H9 (cell line): ENCODE measurements at regions not wholly inside any gene's neighbourhood (a gene's known extent, or its start where the extent isn't known, plus 50 kb on each side); places are given as distances from the start of the nearest gene placed in this dataset.
A peak's percentile ranks its signal among the peaks of the same experiment; 100 is the strongest.

Experiments used
- DNase-seq: peaks from one replicate; pipeline ENCODE4 v3.0.0-alpha.2; 2017
- H2AFZ ChIP-seq: one replicate; pipeline ENCODE4 v1.6.1; 2013; ENCODE audit warnings: mild to moderate bottlenecking, low read length, control low read depth, moderate library complexity
- H2AK5ac ChIP-seq: 2 replicates; pipeline ENCODE4 v1.6.1; 2013; ENCODE audit warnings: low read length, control low read depth, mixed read lengths; ENCODE audit not compliant: insufficient read length
- H2BK120ac ChIP-seq: one replicate; pipeline ENCODE4 v1.6.1; 2013; ENCODE audit warnings: low read depth, mild to moderate bottlenecking, low read length, control low read depth, inconsistent platforms; ENCODE audit not compliant: poor library complexity, severe bottlenecking
- H2BK12ac ChIP-seq: 2 replicates; pipeline ENCODE4 v1.6.1; 2013; ENCODE audit warnings: low read length, control low read depth, mixed read lengths, low read depth; ENCODE audit not compliant: insufficient read length
- H2BK15ac ChIP-seq: 2 replicates; pipeline ENCODE4 v1.6.1; 2013; ENCODE audit warnings: low read depth, low read length, control low read depth
- H2BK20ac ChIP-seq: one replicate; pipeline ENCODE4 v1.6.1; 2013; ENCODE audit warnings: low read depth, mild to moderate bottlenecking, low read length, control low read depth, inconsistent platforms; ENCODE audit not compliant: poor library complexity, severe bottlenecking
- H2BK5ac ChIP-seq: 2 replicates; pipeline ENCODE4 v1.6.1; 2013; ENCODE audit warnings: low read length, control low read depth, mixed read lengths; ENCODE audit not compliant: insufficient read length
- H3K14ac ChIP-seq: 2 replicates; pipeline ENCODE4 v1.6.1; 2013; ENCODE audit warnings: low read length, control low read depth; ENCODE audit not compliant: insufficient read depth
- H3K18ac ChIP-seq: 2 replicates; pipeline ENCODE4 v1.6.1; 2013; ENCODE audit warnings: low read depth, mild to moderate bottlenecking, mixed read lengths, low read length, control low read depth; ENCODE audit not compliant: insufficient read length
- H3K23ac ChIP-seq: 2 replicates; pipeline ENCODE4 v1.6.1; 2013; ENCODE audit warnings: low read length, control low read depth, mixed read lengths, low read depth; ENCODE audit not compliant: insufficient read length
- H3K23me2 ChIP-seq: 2 replicates; pipeline ENCODE4 v1.6.1; 2013; ENCODE audit warnings: low read depth, mild to moderate bottlenecking, mixed read lengths, low read length, control low read depth; ENCODE audit not compliant: insufficient read length, poor library complexity, severe bottlenecking
- H3K27ac ChIP-seq: 2 replicates; pipeline ENCODE4 v1.5.1; 2013; ENCODE audit warnings: low read length, control low read depth, mixed read lengths, low read depth; ENCODE audit not compliant: insufficient read length
- H3K27me3 ChIP-seq: 2 replicates; pipeline ENCODE4 v1.6.1; 2013; ENCODE audit warnings: low read length, control low read depth, inconsistent platforms; ENCODE audit not compliant: insufficient read depth
- H3K4ac ChIP-seq: 2 replicates; pipeline ENCODE4 v1.6.1; 2013; ENCODE audit warnings: low read depth, mild to moderate bottlenecking, control low read depth, inconsistent platforms, low read length, moderate library complexity
- H3K4me1 ChIP-seq: 2 replicates; pipeline ENCODE4 v1.6.1; 2013; ENCODE audit warnings: low read length, control low read depth, inconsistent platforms; ENCODE audit not compliant: insufficient read depth
- H3K4me2 ChIP-seq: 2 replicates; pipeline ENCODE4 v1.6.1; 2013; ENCODE audit warnings: low read length, control low read depth, mixed read lengths; ENCODE audit not compliant: insufficient read length, insufficient read depth
- H3K56ac ChIP-seq: 2 replicates; pipeline ENCODE4 v1.6.1; 2013; ENCODE audit warnings: low read depth, mild to moderate bottlenecking, mixed read lengths, low read length, control low read depth; ENCODE audit not compliant: insufficient read length
- H3K79me1 ChIP-seq: 2 replicates; pipeline ENCODE4 v1.6.1; 2013; ENCODE audit warnings: low read depth, mild to moderate bottlenecking, moderate library complexity, low read length, control low read depth, inconsistent platforms; ENCODE audit not compliant: insufficient read depth, poor library complexity, severe bottlenecking
- H3K79me2 ChIP-seq: 2 replicates; pipeline ENCODE4 v1.6.1; 2013; ENCODE audit warnings: low read length, control low read depth, inconsistent platforms; ENCODE audit not compliant: insufficient read depth
- H3K9ac ChIP-seq: 2 replicates; pipeline ENCODE4 v1.6.1; 2013; ENCODE audit warnings: low read length, control low read depth, mixed read lengths; ENCODE audit not compliant: insufficient read length; ENCODE audit errors: extremely low read depth
- H3K9me3 ChIP-seq: one replicate; pipeline ENCODE4 v1.6.1; 2013; ENCODE audit warnings: low read depth, low read length, inconsistent platforms; ENCODE audit not compliant: control insufficient read depth
- H3T11ph ChIP-seq: one replicate; pipeline ENCODE4 v1.6.1; 2013; ENCODE audit warnings: mild to moderate bottlenecking, low read length, control low read depth, inconsistent platforms
- H4K20me1 ChIP-seq: one replicate; pipeline ENCODE4 v1.6.1; 2013; ENCODE audit not compliant: control insufficient read depth, insufficient read length, insufficient read depth
- H4K5ac ChIP-seq: 2 replicates; pipeline ENCODE4 v1.6.1; 2013; ENCODE audit warnings: low read depth, mild to moderate bottlenecking, mixed read lengths, low read length, control low read depth; ENCODE audit not compliant: insufficient read length
- H4K8ac ChIP-seq: replicated peaks from 2 replicates; pipeline ENCODE4 v1.6.1; 2013; ENCODE audit warnings: low read length, control low read depth, mixed read lengths, low read depth; ENCODE audit not compliant: insufficient read length
- H4K91ac ChIP-seq: 2 replicates; pipeline ENCODE4 v1.6.1; 2013; ENCODE audit warnings: low read depth, mild to moderate bottlenecking, moderate library complexity, mixed read lengths, low read length, control low read depth; ENCODE audit not compliant: insufficient read length
- H3K27ac Mint-ChIP-seq, 3 experiments: 2 replicates in 2 of 3; 3 replicates in 1 of 3; pipeline ENCODE4 v1.8.0; 2020 to 2021; ENCODE audit warnings: mixed read lengths in 3 of 3, mild to moderate bottlenecking in 1 of 3, moderate library complexity in 1 of 3
- H3K27me3 Mint-ChIP-seq: 2 replicates; pipeline ENCODE4 v1.8.0; 2021; ENCODE audit warnings: low read depth, mild to moderate bottlenecking, moderate library complexity, mixed read lengths
- H3K36me3 Mint-ChIP-seq, 3 experiments: 2 replicates in 2 of 3; 3 replicates in 1 of 3; pipeline ENCODE4 v1.8.0; 2020 to 2021; ENCODE audit warnings: low read depth in 3 of 3, mixed read lengths in 3 of 3; ENCODE audit not compliant: insufficient read depth in 1 of 3
- H3K4me1 Mint-ChIP-seq, 2 experiments: 2 replicates each; pipeline ENCODE4 v1.8.0; 2020; ENCODE audit warnings: mixed read lengths in 2 of 2
- H3K4me3 Mint-ChIP-seq, 2 experiments: 2 replicates in 1 of 2; 3 replicates in 1 of 2; pipeline ENCODE4 v1.8.0; 2020 to 2021; ENCODE audit warnings: mild to moderate bottlenecking in 2 of 2, mixed read lengths in 2 of 2, moderate library complexity in 1 of 2
- H3K9me3 Mint-ChIP-seq, 2 experiments: 2 replicates in 1 of 2; 3 replicates in 1 of 2; pipeline ENCODE4 v1.8.0; 2020; ENCODE audit warnings: mild to moderate bottlenecking in 2 of 2, mixed read lengths in 2 of 2, moderate library complexity in 1 of 2
- CTCF ChIP-seq: fragments of 200-600 bp; sonication (generic); conservative IDR thresholded peaks from 3 replicates; pipeline ENCODE4 v1.8.0; 2021; ENCODE audit warnings: antibody characterized with exemption, mild to moderate bottlenecking
- WGBS: extraction: QIAGEN DNeasy Blood & Tissue Kit; methylation state at CpG from one replicate; pipeline ENCODE4 v1.1.7; 2013; ENCODE audit warnings: missing lambda C conversion rate, low lambda C conversion rate, mixed read lengths; ENCODE audit not compliant: insufficient read length; ENCODE audit errors: extremely low coverage; 5-methylcytosine and 5-hydroxymethylcytosine counted together

GRCh38 chr14:22314183-22314820, 274.7 kb downstream of the DAD1 start:
- no CpG with 5 or more reads among the region's 6 CpGs for WGBS

More at GRCh38 chr14:22314183-22314820, 274.7 kb downstream of the DAD1 start:
- Histone ChIP-seq H3K9ac (no peak overlapping the region), H3K9me3 (no peaks in the 10 kb centered on the region), H3K27ac (no peak overlapping the region), H3K79me2 (no peaks in the 10 kb centered on the region), H3K23me2 (no peaks in the 10 kb centered on the region), H3K14ac (no peak overlapping the region), H3K23ac (no peak overlapping the region), H3K4ac (no peak overlapping the region), H4K91ac (no peak overlapping the region), H2BK12ac (no peak overlapping the region), H2AFZ (no peak overlapping the region), H2BK5ac (no peak overlapping the region), H4K20me1 (no peaks in the 10 kb centered on the region), H3K18ac (no peak overlapping the region), H4K5ac (no peak overlapping the region), H2BK120ac (no peak overlapping the region), H4K8ac (no peak overlapping the region), H3K27me3 (no peaks in the 10 kb centered on the region), H3T11ph (no peak overlapping the region), H3K4me2 (no peak overlapping the region), H3K4me1 (no peaks in the 10 kb centered on the region), H2BK15ac (no peak overlapping the region), H2AK5ac (no peak overlapping the region), H3K79me1 (no peaks in the 10 kb centered on the region), H2BK20ac (no peak overlapping the region), H3K56ac (no peak overlapping the region)
- no peaks in the 10 kb centered on the region for H3K9me3 Mint-ChIP-seq
- TF ChIP-seq CTCF: peak; percentile 84
- peak; percentile 36 for DNase-seq
- H3K27ac Mint-ChIP-seq: no peak overlapping the region
- H3K27me3 Mint-ChIP-seq: no peaks in the 10 kb centered on the region
- H3K4me3 Mint-ChIP-seq: no peak overlapping the region
- no peaks in the 10 kb centered on the region for H3K4me1 Mint-ChIP-seq
- H3K36me3 Mint-ChIP-seq: no peaks in the 10 kb centered on the region
